Neural cell (in vitro differentiated cells): ENCODE measurements at regions not wholly inside any gene's neighbourhood (a gene's known extent, or its start where the extent isn't known, plus 50 kb on each side); places are given as distances from the start of the nearest gene placed in this dataset.

ENCODE experiments used
- H2AFZ ChIP-seq: fragments of 200-600, 300-800 bp; sonication (generic), shearing (Covaris generic); 2 replicates; pipeline ENCODE4 v1.6.0; 2014; ENCODE audit warnings: low read depth, mild to moderate bottlenecking, antibody characterized with exemption, low read length, moderate library complexity
- H3F3A ChIP-seq: fragments of 200-600 bp; shearing (Covaris generic); 2 replicates; pipeline ENCODE4 v1.6.1; 2016; ENCODE audit warnings: mild to moderate bottlenecking, moderate library complexity, mixed read lengths, antibody characterized with exemption, low read length; ENCODE audit not compliant: insufficient read depth, poor library complexity, severe bottlenecking
- H3K27ac ChIP-seq: fragments of 200-600, 300-800 bp; sonication (generic), shearing (Covaris generic); 2 replicates; pipeline ENCODE4 v1.5.1; 2014; ENCODE audit warnings: mild to moderate bottlenecking, low read length, moderate library complexity
- H3K27me3 ChIP-seq: fragments of 300-800, 200-600 bp; sonication (generic), shearing (Covaris generic); 2 replicates; pipeline ENCODE4 v1.6.0; 2014; ENCODE audit warnings: mild to moderate bottlenecking, low read depth, low read length, moderate library complexity; ENCODE audit not compliant: insufficient read depth
- H3K36me3 ChIP-seq: fragments of 300-800, 200-600 bp; sonication (generic), shearing (Covaris generic); 2 replicates; pipeline ENCODE4 v1.5.1; 2014; ENCODE audit warnings: mild to moderate bottlenecking, antibody characterized with exemption, low read length, moderate library complexity; ENCODE audit not compliant: insufficient read depth
- H3K4me2 ChIP-seq: fragments of 300-800, 200-600 bp; sonication (generic), shearing (Covaris generic); 2 replicates; pipeline ENCODE4 v1.6.0; 2014; ENCODE audit warnings: mild to moderate bottlenecking, low read length
- H3K4me3 ChIP-seq: fragments of 300-800, 200-600 bp; sonication (generic), shearing (Covaris generic); 2 replicates; pipeline ENCODE4 v1.5.1; 2014; ENCODE audit warnings: mild to moderate bottlenecking, low read length, moderate library complexity
- H3K79me2 ChIP-seq: fragments of 200-600 bp; shearing (Covaris generic); replicated peaks from 2 replicates; pipeline ENCODE4 v1.6.0; 2014; ENCODE audit warnings: mild to moderate bottlenecking, low read length, moderate library complexity; ENCODE audit not compliant: insufficient read depth
- H3K9ac ChIP-seq: fragments of 300-800, 200-600 bp; sonication (generic), shearing (Covaris generic); 2 replicates; pipeline ENCODE4 v1.6.1; 2016; ENCODE audit warnings: mild to moderate bottlenecking, low read length, mixed read lengths
- H3K9me2 ChIP-seq: fragments of 200-600 bp; shearing (Covaris generic); 2 replicates; pipeline ENCODE4 v1.6.1; 2016; ENCODE audit warnings: mild to moderate bottlenecking, low read length, mixed read lengths; ENCODE audit not compliant: insufficient read depth
- H3K9me3 ChIP-seq: fragments of 200-600, 300-800 bp; sonication (generic), shearing (Covaris generic); 2 replicates; pipeline ENCODE4 v1.6.1; 2016; ENCODE audit warnings: mild to moderate bottlenecking, mixed run types, low read length, moderate library complexity, mixed read lengths
- H4K20me1 ChIP-seq: fragments of 200-600 bp; shearing (Covaris generic); 2 replicates; pipeline ENCODE4 v1.6.1; 2016; ENCODE audit warnings: mild to moderate bottlenecking, mixed run types; ENCODE audit not compliant: insufficient read depth
- CTCF ChIP-seq: fragments of 450-650 bp; IDR thresholded peaks from 2 replicates; pipeline ENCODE4 v1.5.1; 2014; ENCODE audit warnings: antibody characterized with exemption, mild to moderate bottlenecking, moderate library complexity; ENCODE audit not compliant: poor library complexity, severe bottlenecking
- EP300 ChIP-seq: fragments of 450-650 bp; conservative IDR thresholded peaks from 2 replicates; pipeline ENCODE4 v1.6.1; 2014; ENCODE audit warnings: antibody characterized with exemption, mild to moderate bottlenecking, moderate library complexity; ENCODE audit not compliant: poor library complexity, severe bottlenecking
- EZH2 ChIP-seq: fragments of 200-600, 300-800 bp; shearing (Covaris generic), sonication (generic); IDR thresholded peaks from 2 replicates; pipeline ENCODE4 v1.6.1; 2014; ENCODE audit warnings: antibody characterized with exemption, low read length, borderline replicate concordance, mild to moderate bottlenecking; ENCODE audit not compliant: insufficient read depth, poor library complexity, severe bottlenecking
- MXI1 ChIP-seq: fragments of 450-650 bp; conservative IDR thresholded peaks from 2 replicates; pipeline ENCODE4 v1.6.1; 2014; ENCODE audit warnings: antibody characterized with exemption, mild to moderate bottlenecking; ENCODE audit not compliant: poor library complexity, severe bottlenecking
- POLR2AphosphoS5 ChIP-seq: IDR thresholded peaks from 2 replicates; pipeline ENCODE4 v1.6.1; 2012
- RAD21 ChIP-seq: fragments of 450-650 bp; conservative IDR thresholded peaks from 2 replicates; pipeline ENCODE4 v1.6.1; 2014; ENCODE audit warnings: antibody characterized with exemption, mild to moderate bottlenecking, moderate library complexity
- REST ChIP-seq: IDR thresholded peaks from 2 replicates; pipeline ENCODE4 v1.6.1; 2012; ENCODE audit warnings: borderline replicate concordance
- SMC3 ChIP-seq: fragments of 450-650 bp; conservative IDR thresholded peaks from 2 replicates; pipeline ENCODE4 v1.6.1; 2014; ENCODE audit warnings: antibody characterized with exemption, mild to moderate bottlenecking, moderate library complexity; ENCODE audit not compliant: poor library complexity
- TAF1 ChIP-seq: IDR thresholded peaks from 2 replicates; pipeline ENCODE4 v1.6.1; 2012; ENCODE audit warnings: low read depth

- TF ChIP-seq CTCF (peak; percentile 15), SMC3 (no peak), TAF1 (no peak), REST (no peak), EP300 (no peak), EZH2 (no peak), POLR2AphosphoS5 (no peak), MXI1 (no peak)
- no peaks in the 10 kb centered on the region for H3K36me3 ChIP-seq
- H3K4me3 ChIP-seq, result no peak overlapping the region
- H3K9me2 ChIP-seq, result no peaks in the 10 kb centered on the region
- no peaks in the 10 kb centered on the region for H3K9me3 ChIP-seq
- H3K9ac ChIP-seq, result no peak overlapping the region
- no peaks in the 10 kb centered on the region for H3K27me3 ChIP-seq
- H3K4me2 ChIP-seq, result no peak overlapping the region
- H3K27ac ChIP-seq, result no peak overlapping the region
- no peak overlapping the region for H2AFZ ChIP-seq
- H3K79me2 ChIP-seq, result no peaks in the 10 kb centered on the region
- no peaks in the 10 kb centered on the region for H4K20me1 ChIP-seq
- no peaks in the 10 kb centered on the region for H3F3A ChIP-seq
Measured at GRCh38 chr11:25970726-25971508, 361.0 kb upstream of the ANO3 start.

- TF ChIP-seq CTCF (no peak), MXI1 (no peak), RAD21 (no peak), TAF1 (no peak), POLR2AphosphoS5 (no peak), EP300 (no peak), REST (no peak), SMC3 (no peak), EZH2 (no peak)
Measured at GRCh38 chr11:25980091-25980490, 351.8 kb upstream of the ANO3 start.

More at GRCh38 chr11:25980091-25980490, 351.8 kb upstream of the ANO3 start:
- no peak overlapping the region for H3K9ac ChIP-seq
- no peak overlapping the region for H2AFZ ChIP-seq
- no peaks in the 10 kb centered on the region for H3K36me3 ChIP-seq
- no peaks in the 10 kb centered on the region for H3K9me2 ChIP-seq
- H3K27me3 ChIP-seq, result no peaks in the 10 kb centered on the region
- H3K9me3 ChIP-seq, result no peaks in the 10 kb centered on the region
- H3K27ac ChIP-seq, result no peak overlapping the region
- H4K20me1 ChIP-seq, result no peaks in the 10 kb centered on the region
- H3F3A ChIP-seq, result no peaks in the 10 kb centered on the region
- no peak overlapping the region for H3K4me2 ChIP-seq
- H3K79me2 ChIP-seq, result no peaks in the 10 kb centered on the region
- no peak overlapping the region for H3K4me3 ChIP-seq
